ENCODE measurements at regions not wholly inside any gene's neighbourhood (a gene's known extent, or its start where the extent isn't known, plus 50 kb on each side); places are given as distances from the start of the nearest gene placed in this dataset.

GRCh38 chr1:221166559-221167318 is 287.5 kb downstream of the HLX start (continued):
- TF ChIP-seq CTCF (IDR thresholded peaks at IDR 0.05 in 2 of 3, conservative IDR thresholded peaks at IDR 0.05 in 1 of 3; ENCODE audit: control insufficient read depth in 2 of 3, extremely low read depth in 1 of 3, insufficient read depth in 1 of 3, low read depth in 3 of 3, low read length in 3 of 3), result no peak
- TF ChIP-seq PML (IDR thresholded peaks at IDR 0.05; ENCODE audit: low read length), result no peak
- TF ChIP-seq ZBTB40 (IDR thresholded peaks at IDR 0.05; ENCODE audit: borderline replicate concordance), result no peak; the same call in 1 of the 2 replicates
- no peak for TF ChIP-seq PAX8 (IDR thresholded peaks at IDR 0.05)
- no peak; the same call in 1 of the 2 replicates for TF ChIP-seq GATAD2B (conservative IDR thresholded peaks at IDR 0.05; ENCODE audit: low read depth)
- no peak for TF ChIP-seq RAD21 (IDR thresholded peaks at IDR 0.05; ENCODE audit: insufficient read depth, low read depth, low read length)
- peak; percentile 67; the same call in 1 of the 2 replicates for TF ChIP-seq ATF2 (IDR thresholded peaks at IDR 0.05; ENCODE audit: low read length)
- TF ChIP-seq EGR1 (IDR thresholded peaks at IDR 0.05; ENCODE audit: borderline replicate concordance in 1 of 2, low read depth in 2 of 2, low read length in 2 of 2), result no peak
- no peak for TF ChIP-seq NR2C2 (IDR thresholded peaks at IDR 0.05; ENCODE audit: borderline replicate concordance, control insufficient read depth, insufficient read length, low read depth)
- TF ChIP-seq TBL1XR1 (IDR thresholded peaks at IDR 0.05; ENCODE audit: low read depth, low read length), result peak; percentile 62; the same call in 1 of the 2 replicates
- TF ChIP-seq CBX5 (IDR thresholded peaks at IDR 0.05; ENCODE audit: low read depth), result 0 out of 2 replicates have a peak, but pooled peaks have one; percentile 45
- no peak for TF ChIP-seq ZNF687 (IDR thresholded peaks at IDR 0.05)
- no peak for TF ChIP-seq NFYA (IDR thresholded peaks at IDR 0.05; ENCODE audit: borderline replicate concordance, low read depth, low read length)
- no peak for TF ChIP-seq SREBF2 (IDR thresholded peaks at IDR 0.05; ENCODE audit: low read length)
- no peak for TF ChIP-seq STAT3 (IDR thresholded peaks at IDR 0.05; ENCODE audit: low read depth, low read length)
- TF ChIP-seq TCF7 (IDR thresholded peaks at IDR 0.05; ENCODE audit: borderline replicate concordance), result no peak
